Mesenchymal stem cell (in vitro differentiated cells and primary cell): ENCODE measurements at regions not wholly inside any gene's neighbourhood (a gene's known extent, or its start where the extent isn't known, plus 50 kb on each side); places are given as distances from the start of the nearest gene placed in this dataset.

Source experiments
- DNase-seq: peaks from one replicate; pipeline ENCODE4 v3.0.0-alpha.2; 2013
- H2AFZ ChIP-seq: one replicate; pipeline ENCODE4 v1.6.1; 2013; ENCODE audit warnings: low read depth, mild to moderate bottlenecking, control low read depth, inconsistent platforms, low read length, moderate library complexity
- H2AK5ac ChIP-seq: 2 replicates; pipeline ENCODE4 v1.6.1; 2013; ENCODE audit warnings: low read length, moderate library complexity, mild to moderate bottlenecking, inconsistent platforms; ENCODE audit not compliant: severe bottlenecking
- H2BK120ac ChIP-seq: one replicate; pipeline ENCODE4 v1.6.1; 2013; ENCODE audit warnings: low read depth, mild to moderate bottlenecking, inconsistent platforms, low read length, moderate library complexity
- H2BK12ac ChIP-seq, 2 experiments: one replicate each; pipeline ENCODE4 v1.6.1; 2013; ENCODE audit warnings: inconsistent platforms in 2 of 2, low read length in 2 of 2, mild to moderate bottlenecking in 2 of 2, moderate library complexity in 2 of 2, control low read depth in 1 of 2
- H2BK15ac ChIP-seq: one replicate; pipeline ENCODE4 v1.6.1; 2013; ENCODE audit warnings: mild to moderate bottlenecking, low read depth, inconsistent platforms; ENCODE audit not compliant: poor library complexity, severe bottlenecking
- H2BK5ac ChIP-seq: 2 replicates; pipeline ENCODE4 v1.6.1; 2013; ENCODE audit warnings: low read depth, mild to moderate bottlenecking, low read length, control low read depth, inconsistent platforms; ENCODE audit not compliant: poor library complexity, severe bottlenecking
- H3K14ac ChIP-seq, 2 experiments: one replicate each; pipeline ENCODE4 v1.6.1; 2013; ENCODE audit warnings: inconsistent platforms in 2 of 2, low read length in 2 of 2, control low read depth in 1 of 2, mild to moderate bottlenecking in 1 of 2, moderate library complexity in 1 of 2
- H3K18ac ChIP-seq, 2 experiments: one replicate each; pipeline ENCODE4 v1.6.1; 2013; ENCODE audit warnings: inconsistent platforms in 2 of 2, low read length in 2 of 2, control low read depth in 1 of 2, low read depth in 1 of 2, mild to moderate bottlenecking in 1 of 2
- H3K23ac ChIP-seq, 2 experiments: one replicate each; pipeline ENCODE4 v1.6.1; 2013; ENCODE audit warnings: inconsistent platforms in 2 of 2, low read length in 2 of 2, mild to moderate bottlenecking in 2 of 2, moderate library complexity in 2 of 2, control low read depth in 1 of 2
- H3K27ac ChIP-seq: 2 replicates; pipeline ENCODE4 v1.5.1; 2013; ENCODE audit warnings: mild to moderate bottlenecking, moderate library complexity, low read length, control low read depth, inconsistent platforms; ENCODE audit not compliant: poor library complexity, severe bottlenecking
- H3K27me3 ChIP-seq, 2 experiments: 2 replicates each; pipeline versions ENCODE4 v1.6.1 to v1.7.0; 2013; ENCODE audit warnings: low read length in 2 of 2, mild to moderate bottlenecking in 2 of 2, moderate library complexity in 2 of 2, control low read depth in 1 of 2, inconsistent platforms in 1 of 2; ENCODE audit not compliant: control insufficient read depth in 1 of 2, insufficient read depth in 1 of 2
- H3K36me3 ChIP-seq, 2 experiments: 2 replicates each; pipeline versions ENCODE4 v1.6.1 to v1.7.0; 2013; ENCODE audit warnings: low read length in 2 of 2, control low read depth in 1 of 2, inconsistent platforms in 1 of 2, low read depth in 1 of 2, mild to moderate bottlenecking in 1 of 2; ENCODE audit not compliant: insufficient read depth in 2 of 2, control insufficient read depth in 1 of 2
- H3K4ac ChIP-seq, 2 experiments: one replicate each; pipeline ENCODE4 v1.6.1; 2013; ENCODE audit warnings: inconsistent platforms in 2 of 2, low read length in 2 of 2, mild to moderate bottlenecking in 2 of 2, moderate library complexity in 2 of 2, control low read depth in 1 of 2, low read depth in 1 of 2
- H3K4me1 ChIP-seq: 2 replicates; pipeline ENCODE4 v1.6.1; 2013; ENCODE audit warnings: low read depth, low read length, control low read depth; ENCODE audit not compliant: control insufficient read depth, insufficient read depth
- H3K4me2 ChIP-seq: 2 replicates; pipeline ENCODE4 v1.6.1; 2013; ENCODE audit warnings: low read length, mild to moderate bottlenecking, inconsistent platforms; ENCODE audit not compliant: poor library complexity, severe bottlenecking
- H3K4me3 ChIP-seq, 2 experiments: 2 replicates each; pipeline versions ENCODE4 v1.5.1 to v1.7.0; 2013; ENCODE audit warnings: low read length in 2 of 2, mild to moderate bottlenecking in 2 of 2, control low read depth in 1 of 2, low read depth in 1 of 2; ENCODE audit not compliant: insufficient read depth in 1 of 2
- H3K79me1 ChIP-seq: replicated peaks from 2 replicates; pipeline ENCODE4 v1.6.1; 2013; ENCODE audit warnings: mild to moderate bottlenecking, control low read depth, low read length, inconsistent platforms; ENCODE audit not compliant: poor library complexity, severe bottlenecking
- H3K9ac ChIP-seq: 2 replicates; pipeline ENCODE4 v1.7.0; 2013; ENCODE audit warnings: mild to moderate bottlenecking, low read length, moderate library complexity
- H3K9me3 ChIP-seq: 2 replicates; pipeline ENCODE4 v1.7.0; 2013; ENCODE audit warnings: mild to moderate bottlenecking, low read length; ENCODE audit not compliant: control insufficient read depth
- H4K8ac ChIP-seq: one replicate; pipeline ENCODE4 v1.6.1; 2013; ENCODE audit warnings: inconsistent platforms, mild to moderate bottlenecking, low read length, moderate library complexity
- H4K91ac ChIP-seq: one replicate; pipeline ENCODE4 v1.6.1; 2013; ENCODE audit warnings: mild to moderate bottlenecking, low read length, inconsistent platforms
- WGBS: methylation state at CpG from one replicate; pipeline ENCODE4 v1.1.7; 2013; ENCODE audit warnings: mixed read lengths; 5-methylcytosine and 5-hydroxymethylcytosine counted together

DNA sequence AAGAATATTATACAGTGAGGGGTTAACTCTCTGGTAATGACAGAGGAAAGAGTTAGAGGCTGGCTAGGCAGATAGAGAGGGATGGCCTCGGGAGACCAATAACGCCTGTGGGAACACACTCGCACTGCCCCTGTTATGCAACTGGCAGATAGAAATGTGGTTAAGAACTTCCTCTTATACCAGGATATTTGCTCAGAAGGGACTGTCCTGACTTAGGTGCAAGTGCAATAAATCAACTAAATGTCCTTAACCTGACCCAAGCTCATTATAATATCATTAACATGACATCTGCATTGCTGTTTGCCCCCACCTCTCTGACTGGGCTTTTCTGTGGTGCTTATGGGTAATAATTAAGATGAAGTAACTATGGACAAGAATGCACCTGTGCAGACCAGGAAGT is 1518.0 kb downstream of the NCAM2 start:
- Histone ChIP-seq H3K4me3 (no peak overlapping the region), H2BK120ac (no peak overlapping the region), H3K27me3 (no peaks in the 10 kb centered on the region), H4K8ac (no peak overlapping the region), H3K4me1 (no peaks in the 10 kb centered on the region), H3K36me3 (no peaks in the 10 kb centered on the region), H2BK15ac (no peak overlapping the region), H3K79me1 (no peaks in the 10 kb centered on the region), H3K9me3 (peaks cover 13% of the 10 kb centered on the region), H3K23ac (no peak overlapping the region), H2BK12ac (no peak overlapping the region), H3K18ac (no peak overlapping the region), H2AFZ (no peak overlapping the region), H3K9ac (no peak overlapping the region), H3K14ac (no peak overlapping the region), H3K27ac (no peak overlapping the region), H3K4me2 (no peak overlapping the region), H2AK5ac (no peak overlapping the region), H2BK5ac (no peak overlapping the region), H4K91ac (no peak overlapping the region), H3K4ac (no peak overlapping the region)
- WGBS: 50% methylated on average over 3 of the region's 3 CpGs
- DNase-seq: no peak

DNA sequence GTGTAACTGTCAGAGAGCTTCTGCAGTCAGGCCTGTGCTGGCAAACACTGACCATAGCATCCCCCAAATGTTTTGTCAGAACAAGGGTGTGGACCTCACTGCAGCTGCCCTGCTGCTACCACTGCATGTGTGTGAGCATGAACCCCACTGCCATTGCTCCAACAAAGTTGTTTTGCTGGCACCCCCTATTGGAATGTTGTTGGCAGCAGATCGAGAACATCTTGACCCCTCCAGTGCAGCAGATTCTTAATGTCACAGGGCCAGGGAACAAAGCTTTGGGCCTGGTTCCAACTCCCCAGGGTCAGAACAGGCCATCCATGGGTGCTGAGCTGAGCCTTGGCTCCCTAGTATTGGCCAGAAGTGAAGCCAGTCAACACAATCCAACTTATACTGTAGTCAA is 1537.4 kb downstream of the NCAM2 start:
- Histone ChIP-seq H2AK5ac (no peak overlapping the region), H3K14ac (no peak overlapping the region), H4K8ac (no peak overlapping the region), H2AFZ (no peak overlapping the region), H4K91ac (no peak overlapping the region), H2BK5ac (no peak overlapping the region), H3K4me2 (no peak overlapping the region), H3K27me3 (no peaks in the 10 kb centered on the region), H3K27ac (no peak overlapping the region), H3K18ac (no peak overlapping the region), H2BK12ac (no peak overlapping the region), H3K4me3 (no peak overlapping the region), H3K9me3 (peaks cover 33% of the 10 kb centered on the region), H2BK15ac (no peak overlapping the region), H2BK120ac (no peak overlapping the region), H3K4me1 (no peaks in the 10 kb centered on the region), H3K23ac (no peak overlapping the region), H3K4ac (no peak overlapping the region), H3K79me1 (no peaks in the 10 kb centered on the region), H3K9ac (no peak overlapping the region), H3K36me3 (no peaks in the 10 kb centered on the region)
- WGBS: 63% methylated on average over 1 of the region's 1 CpG
- no peak for DNase-seq

DNA sequence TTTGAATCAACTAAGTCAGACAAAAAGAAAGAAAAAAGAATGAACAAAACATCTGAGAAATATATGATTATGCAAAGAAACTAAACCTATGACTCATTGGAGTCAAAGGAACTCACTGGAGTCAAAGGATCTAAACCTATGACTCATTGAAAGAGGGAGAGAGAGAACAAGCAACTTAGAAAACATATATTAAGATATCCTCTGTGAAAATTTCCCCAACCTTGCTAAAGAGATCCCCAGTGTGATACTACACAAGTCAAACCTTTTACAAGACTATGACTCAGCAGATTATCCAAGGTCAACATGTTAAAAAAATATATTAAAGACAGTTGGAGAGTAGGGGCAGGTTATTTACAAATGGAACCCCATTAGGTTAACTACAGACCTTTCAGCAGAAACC is 1538.3 kb downstream of the NCAM2 start:
- H2AK5ac ChIP-seq: no peak overlapping the region
- H3K79me1 ChIP-seq: no peaks in the 10 kb centered on the region
- no peak overlapping the region for H3K4me2 ChIP-seq
- no peak overlapping the region for H2BK12ac ChIP-seq
- no peak overlapping the region for H3K18ac ChIP-seq
- H3K27me3 ChIP-seq: no peaks in the 10 kb centered on the region
- H3K4me1 ChIP-seq: no peaks in the 10 kb centered on the region
- no peak overlapping the region for H3K14ac ChIP-seq
- no peak overlapping the region for H2AFZ ChIP-seq
- H2BK5ac ChIP-seq: no peak overlapping the region
- no peak overlapping the region for H2BK120ac ChIP-seq
- H2BK15ac ChIP-seq: no peak overlapping the region
- H3K4ac ChIP-seq: no peak overlapping the region
- H3K36me3 ChIP-seq: no peaks in the 10 kb centered on the region
- DNase-seq: no peak
- no peak overlapping the region for H3K23ac ChIP-seq
- no peak overlapping the region for H3K27ac ChIP-seq
- H3K9me3 ChIP-seq: peaks cover 41% of the 10 kb centered on the region
- H4K8ac ChIP-seq: no peak overlapping the region
- no peak overlapping the region for H3K9ac ChIP-seq
- H3K4me3 ChIP-seq: no peak overlapping the region
- H4K91ac ChIP-seq: no peak overlapping the region

- Histone ChIP-seq H2BK120ac (no peak overlapping the region), H3K4me2 (no peak overlapping the region), H4K91ac (no peak overlapping the region), H2AK5ac (no peak overlapping the region), H2BK5ac (no peak overlapping the region), H4K8ac (no peak overlapping the region), H3K4me1 (no peaks in the 10 kb centered on the region), H3K9me3 (peaks cover 26% of the 10 kb centered on the region), H3K23ac (no peak overlapping the region), H2BK12ac (no peak overlapping the region), H3K36me3 (no peaks in the 10 kb centered on the region), H2AFZ (no peak overlapping the region), H3K14ac (no peak overlapping the region), H3K9ac (no peak overlapping the region), H3K27me3 (no peaks in the 10 kb centered on the region), H3K27ac (no peak overlapping the region), H2BK15ac (no peak overlapping the region), H3K18ac (no peak overlapping the region), H3K4ac (no peak overlapping the region), H3K4me3 (no peak overlapping the region), H3K79me1 (no peaks in the 10 kb centered on the region)
- no peak for DNase-seq
- 43% methylated on average over 1 of the region's 2 CpGs for WGBS
These were observed 1546.5 kb downstream of the NCAM2 start for GRCh38 chr21:22544747-22545146.
